GM20000 (cell line): ENCODE measurements at regions not wholly inside any gene's neighbourhood (a gene's known extent, or its start where the extent isn't known, plus 50 kb on each side); places are given as distances from the start of the nearest gene placed in this dataset.

ENCODE experiments used
- DNase-seq: peaks from one replicate; pipeline ENCODE4 v3.0.0; 2012; ENCODE audit warnings: low spot score
- TF ChIP-seq, protein P1 (sequence below): IDR thresholded peaks from 2 replicates; pipeline ENCODE4 v1.5.1; 2012; ENCODE audit warnings: mild to moderate bottlenecking, control low read depth; ENCODE audit errors: extremely low read depth, missing control alignments

DNA sequence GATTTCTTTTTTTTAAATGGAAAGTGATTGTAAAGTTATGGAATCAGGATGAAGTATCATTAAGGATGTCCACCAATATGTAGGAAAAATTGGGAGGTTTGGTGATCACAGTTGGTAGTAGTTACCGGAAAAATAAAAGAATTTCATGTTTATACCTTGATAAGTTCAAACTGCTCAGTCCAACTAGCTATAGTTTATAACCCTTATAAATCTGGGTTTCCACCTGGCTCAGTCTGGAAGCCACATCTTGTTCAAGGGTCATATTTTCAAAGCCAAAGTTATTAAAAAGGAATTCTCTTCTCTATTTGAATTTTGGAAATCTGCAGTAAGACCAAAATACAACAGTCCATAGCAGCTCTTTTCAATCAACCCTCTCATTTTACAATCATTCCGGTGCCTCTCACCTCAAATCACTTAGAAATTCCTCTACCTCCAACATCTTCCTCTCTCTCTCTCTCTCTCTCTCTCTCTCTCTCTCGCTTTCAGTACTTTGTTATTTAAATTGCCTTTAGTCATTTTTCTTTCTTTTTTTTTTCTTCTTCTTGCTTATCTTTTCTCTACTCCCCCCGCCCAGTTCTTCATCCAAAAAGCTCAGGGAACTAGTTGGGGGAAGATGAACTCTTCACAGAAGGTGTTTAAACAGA, 186.2 kb upstream of the TBC1D5 start:
- DNase-seq: no peak
- TF ChIP-seq, protein P1, sequence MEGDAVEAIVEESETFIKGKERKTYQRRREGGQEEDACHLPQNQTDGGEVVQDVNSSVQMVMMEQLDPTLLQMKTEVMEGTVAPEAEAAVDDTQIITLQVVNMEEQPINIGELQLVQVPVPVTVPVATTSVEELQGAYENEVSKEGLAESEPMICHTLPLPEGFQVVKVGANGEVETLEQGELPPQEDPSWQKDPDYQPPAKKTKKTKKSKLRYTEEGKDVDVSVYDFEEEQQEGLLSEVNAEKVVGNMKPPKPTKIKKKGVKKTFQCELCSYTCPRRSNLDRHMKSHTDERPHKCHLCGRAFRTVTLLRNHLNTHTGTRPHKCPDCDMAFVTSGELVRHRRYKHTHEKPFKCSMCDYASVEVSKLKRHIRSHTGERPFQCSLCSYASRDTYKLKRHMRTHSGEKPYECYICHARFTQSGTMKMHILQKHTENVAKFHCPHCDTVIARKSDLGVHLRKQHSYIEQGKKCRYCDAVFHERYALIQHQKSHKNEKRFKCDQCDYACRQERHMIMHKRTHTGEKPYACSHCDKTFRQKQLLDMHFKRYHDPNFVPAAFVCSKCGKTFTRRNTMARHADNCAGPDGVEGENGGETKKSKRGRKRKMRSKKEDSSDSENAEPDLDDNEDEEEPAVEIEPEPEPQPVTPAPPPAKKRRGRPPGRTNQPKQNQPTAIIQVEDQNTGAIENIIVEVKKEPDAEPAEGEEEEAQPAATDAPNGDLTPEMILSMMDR: no peak

DNA sequence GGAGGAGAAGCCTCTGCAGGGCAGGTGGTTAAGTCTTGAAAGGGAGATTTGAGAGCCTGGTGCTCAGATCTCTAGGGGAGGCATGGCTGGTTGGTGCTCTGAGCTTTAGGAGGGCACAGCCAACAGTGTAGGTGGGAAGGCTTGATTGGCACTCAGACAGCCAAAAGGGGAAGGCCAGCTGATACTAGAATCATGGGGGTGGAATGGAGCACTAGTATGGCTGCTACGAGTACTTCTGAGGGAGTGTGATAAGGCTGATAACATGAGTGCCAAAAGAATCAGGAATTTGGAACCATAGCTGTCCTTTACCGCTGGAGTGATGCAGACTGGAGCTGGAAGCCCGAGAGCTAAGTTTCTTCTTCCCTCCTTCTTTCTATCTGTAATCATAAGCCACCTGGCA, 184.6 kb upstream of the TBC1D5 start:
- DNase-seq: no peak
- TF ChIP-seq, protein P1: no peak

DNA sequence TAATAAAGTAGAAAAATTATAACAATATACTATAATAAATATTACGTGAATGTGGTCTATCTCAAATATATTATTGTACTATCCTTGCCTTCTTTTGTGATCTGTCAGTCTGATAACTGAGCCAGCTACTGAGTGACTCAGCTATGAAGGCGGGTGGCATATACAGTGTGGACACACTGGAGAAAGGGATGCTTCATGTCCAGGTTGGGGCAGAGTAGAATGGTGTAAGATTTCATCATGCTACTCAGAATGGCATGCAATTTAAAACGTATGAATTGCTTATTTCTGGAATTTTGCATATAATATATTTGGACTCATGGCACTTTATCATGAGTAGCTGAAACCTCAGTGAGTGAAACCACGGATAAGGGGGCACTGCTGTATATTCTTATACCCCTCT, 172.9 kb upstream of the TBC1D5 start:
- DNase-seq: no peak
- TF ChIP-seq, protein P1: no peak

DNA sequence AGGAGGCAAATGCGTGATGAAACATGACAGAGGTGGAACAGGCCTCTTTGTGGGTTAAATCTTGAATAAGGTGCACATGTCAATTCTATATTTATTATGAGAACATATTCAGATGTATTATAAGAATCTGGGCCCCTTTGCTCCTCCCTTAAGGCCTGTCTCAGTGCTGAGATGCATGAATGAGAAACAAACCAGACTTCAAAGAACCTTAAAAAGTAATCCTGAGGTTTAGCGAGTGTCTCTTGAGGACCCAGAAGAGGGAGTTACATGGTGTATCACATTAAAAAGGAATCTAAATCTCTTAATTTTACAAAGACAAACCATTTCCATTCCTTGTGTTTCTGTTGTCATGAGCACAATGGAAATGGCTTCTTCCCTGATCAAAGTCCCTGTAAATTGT, 170.9 kb upstream of the TBC1D5 start:
- TF ChIP-seq, protein P1: no peak
- DNase-seq: no peak

DNA sequence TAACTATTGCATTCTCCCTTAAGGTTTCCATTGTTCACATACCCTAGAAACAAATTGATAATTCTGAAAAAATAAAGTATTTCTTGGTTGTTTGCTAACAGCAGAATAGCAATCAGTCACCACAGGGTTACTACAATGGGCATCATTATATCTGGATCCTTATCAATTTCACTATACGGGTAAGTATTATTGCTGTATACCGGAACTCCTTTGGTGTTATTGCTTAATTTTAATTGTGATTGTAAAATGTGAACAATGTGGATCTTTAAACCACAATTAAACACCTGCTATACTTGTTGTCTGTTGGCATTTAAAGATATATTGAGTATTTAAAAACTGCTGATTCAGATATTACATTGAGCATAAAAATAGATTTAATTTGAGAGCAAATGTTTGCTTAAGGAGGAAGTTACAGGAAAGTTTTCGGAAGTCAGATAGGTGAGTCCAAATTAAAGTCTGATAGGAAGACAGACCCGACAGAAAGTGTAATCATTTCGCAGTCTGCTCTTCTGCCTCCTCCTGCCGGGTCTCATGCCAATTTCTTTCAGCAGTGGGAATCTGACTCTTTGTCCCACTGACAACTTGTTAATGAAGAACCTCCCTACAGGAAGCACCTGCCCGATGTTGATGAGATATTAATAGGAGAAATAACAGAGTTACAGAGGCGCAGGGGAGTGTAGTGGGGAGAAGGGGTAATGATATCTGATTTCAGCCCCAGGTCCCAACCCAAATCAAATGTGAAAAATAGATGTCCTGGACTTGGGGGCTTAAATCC, 169.7 kb upstream of the TBC1D5 start:
- no peak for DNase-seq
- TF ChIP-seq, protein P1: no peak

DNA sequence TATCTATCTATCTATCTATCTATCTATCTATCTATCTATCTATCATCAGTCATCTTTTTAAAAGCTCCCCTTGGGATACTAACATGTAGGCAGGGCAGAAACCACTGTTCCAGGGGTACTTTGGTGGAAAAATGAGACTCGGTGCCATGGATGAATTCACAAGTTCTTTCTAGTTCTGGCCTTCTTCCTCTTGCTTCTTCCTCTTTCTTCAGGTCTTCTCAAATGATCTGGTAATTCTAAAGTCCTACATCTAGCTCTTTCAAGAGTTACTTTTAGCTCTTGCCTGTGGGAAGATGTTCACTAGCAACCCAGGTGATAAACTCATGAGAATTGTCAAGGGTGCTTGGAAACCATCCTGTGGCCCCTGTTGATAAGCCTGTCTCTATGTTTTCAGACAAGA, 168.5 kb upstream of the TBC1D5 start:
- TF ChIP-seq, protein P1: no peak
- no peak for DNase-seq

DNA sequence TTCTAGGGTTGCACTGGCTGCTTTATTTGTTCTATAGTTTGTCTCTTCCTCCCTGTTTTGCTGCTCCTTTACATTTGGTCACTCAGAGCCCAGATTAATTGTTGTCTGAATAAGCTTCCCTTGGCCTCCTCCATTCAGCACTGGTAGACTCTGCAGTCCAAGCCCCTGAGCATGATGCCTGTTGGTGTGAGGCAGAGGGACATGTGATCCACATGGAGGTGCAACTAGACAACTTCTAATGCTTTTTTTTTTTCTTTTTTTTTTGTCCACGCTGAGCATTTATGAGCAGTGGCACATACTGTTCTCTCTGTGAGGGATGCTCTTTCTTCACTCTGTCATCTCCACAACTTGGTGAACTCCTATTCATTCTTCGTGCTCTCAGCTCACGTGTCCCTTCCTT, 167.3 kb upstream of the TBC1D5 start:
- no peak for DNase-seq
- TF ChIP-seq, protein P1: no peak
